Omental fat pad (tissue), 3 donors: ENCODE measurements at regions not wholly inside any gene's neighbourhood (a gene's known extent, or its start where the extent isn't known, plus 50 kb on each side); places are given as distances from the start of the nearest gene placed in this dataset.

Experiments
- ATAC-seq: fragments of 150-250 bp; one replicate; pipeline ENCODE4 v1.9.1; 2016; ENCODE audit warnings: mild to moderate bottlenecking, moderate library complexity; ENCODE audit not compliant: low FRiP score
- DNase-seq: peaks from one replicate; pipeline ENCODE4 v3.0.0-alpha.2; 2019; ENCODE audit warnings: low spot score
- TF ChIP-seq, protein P1 (sequence below), 3 donors: fragments of 450-650 bp; IDR thresholded peaks; one replicate each; pipeline ENCODE4 v1.5.1; 2016 to 2017; ENCODE audit warnings: antibody characterized with exemption in 3 of 3, mild to moderate bottlenecking in 3 of 3, moderate library complexity in 2 of 3

DNA sequence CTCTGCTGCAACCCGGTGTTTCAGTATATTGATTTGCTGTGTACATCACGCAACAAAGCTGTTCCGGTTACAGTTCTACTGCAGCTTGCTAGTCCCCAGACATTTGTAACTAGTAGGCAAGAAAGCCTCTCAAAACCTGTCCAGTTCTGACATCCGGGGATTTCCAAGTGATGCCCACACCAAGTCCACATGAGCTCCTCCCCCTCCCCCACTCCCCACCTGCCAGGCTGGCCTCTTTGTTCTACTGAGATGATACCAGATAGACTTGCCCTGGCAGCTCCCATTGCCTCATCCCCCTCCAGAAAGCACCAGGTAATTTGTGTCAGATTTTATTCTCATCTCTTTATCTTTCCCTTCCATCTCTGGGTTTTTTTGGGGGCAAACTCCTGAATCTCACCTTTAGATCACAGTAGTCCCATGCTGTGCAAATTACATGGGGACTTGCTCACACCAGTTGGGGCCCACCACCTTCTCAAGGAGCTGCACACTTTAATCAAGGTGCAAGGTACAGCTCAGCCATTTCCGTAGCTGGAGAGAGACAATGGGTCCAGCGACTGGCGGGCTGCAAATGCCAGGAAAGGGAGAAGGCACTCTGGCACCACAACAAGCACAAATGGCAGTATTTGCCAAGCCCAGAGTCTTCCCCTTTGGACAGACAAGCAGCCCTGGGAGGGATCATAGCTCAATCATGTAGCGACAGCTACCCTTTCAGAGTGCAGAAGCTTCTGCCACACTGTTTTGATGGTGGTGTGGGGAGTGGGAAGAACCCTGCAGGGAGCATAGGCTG is 183.1 kb downstream of the CYLD start:
- ATAC-seq (no peak), DNase-seq (no peak)
- TF ChIP-seq, protein P1, sequence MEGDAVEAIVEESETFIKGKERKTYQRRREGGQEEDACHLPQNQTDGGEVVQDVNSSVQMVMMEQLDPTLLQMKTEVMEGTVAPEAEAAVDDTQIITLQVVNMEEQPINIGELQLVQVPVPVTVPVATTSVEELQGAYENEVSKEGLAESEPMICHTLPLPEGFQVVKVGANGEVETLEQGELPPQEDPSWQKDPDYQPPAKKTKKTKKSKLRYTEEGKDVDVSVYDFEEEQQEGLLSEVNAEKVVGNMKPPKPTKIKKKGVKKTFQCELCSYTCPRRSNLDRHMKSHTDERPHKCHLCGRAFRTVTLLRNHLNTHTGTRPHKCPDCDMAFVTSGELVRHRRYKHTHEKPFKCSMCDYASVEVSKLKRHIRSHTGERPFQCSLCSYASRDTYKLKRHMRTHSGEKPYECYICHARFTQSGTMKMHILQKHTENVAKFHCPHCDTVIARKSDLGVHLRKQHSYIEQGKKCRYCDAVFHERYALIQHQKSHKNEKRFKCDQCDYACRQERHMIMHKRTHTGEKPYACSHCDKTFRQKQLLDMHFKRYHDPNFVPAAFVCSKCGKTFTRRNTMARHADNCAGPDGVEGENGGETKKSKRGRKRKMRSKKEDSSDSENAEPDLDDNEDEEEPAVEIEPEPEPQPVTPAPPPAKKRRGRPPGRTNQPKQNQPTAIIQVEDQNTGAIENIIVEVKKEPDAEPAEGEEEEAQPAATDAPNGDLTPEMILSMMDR (IDR thresholded peaks at IDR 0.05) = no peak

DNA sequence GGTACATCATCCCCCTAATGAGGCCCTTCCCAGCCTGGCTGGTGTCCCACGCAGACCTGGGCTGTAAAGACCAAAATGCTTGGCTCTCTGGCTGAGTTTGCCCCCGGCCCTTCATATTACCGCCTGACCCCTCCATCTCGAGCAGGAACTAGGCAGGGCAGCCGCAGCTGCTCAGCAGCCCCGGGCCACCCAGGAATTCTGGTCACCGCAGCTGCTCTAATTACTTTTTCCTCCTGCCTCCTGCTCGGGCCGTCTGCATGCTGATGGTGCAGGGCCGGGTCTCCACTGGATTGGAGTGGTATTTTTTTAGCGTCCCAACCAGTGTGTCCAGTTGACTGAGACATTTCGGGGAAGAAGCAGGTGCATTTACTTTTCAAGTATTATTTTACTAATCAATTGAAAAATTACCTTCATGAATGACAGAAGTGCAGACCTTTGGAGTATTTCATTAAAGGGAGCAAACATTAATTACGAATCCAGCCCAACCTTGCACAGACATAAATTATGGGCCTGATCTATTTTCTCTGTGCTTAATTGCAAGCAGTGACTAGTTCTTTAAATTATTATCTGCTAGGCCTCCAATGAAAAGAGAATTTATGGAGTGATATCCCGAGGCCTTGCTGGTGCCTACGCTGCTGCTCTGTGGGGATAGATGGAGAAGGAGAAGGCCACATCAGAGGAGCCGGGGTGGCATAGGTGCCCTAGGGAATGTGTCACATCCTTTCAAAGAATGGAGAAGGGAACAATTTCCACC is 176.2 kb downstream of the CYLD start:
- no peak for DNase-seq
- TF ChIP-seq, protein P1 (IDR thresholded peaks at IDR 0.05) = no peak
- ATAC-seq = no peak

DNA sequence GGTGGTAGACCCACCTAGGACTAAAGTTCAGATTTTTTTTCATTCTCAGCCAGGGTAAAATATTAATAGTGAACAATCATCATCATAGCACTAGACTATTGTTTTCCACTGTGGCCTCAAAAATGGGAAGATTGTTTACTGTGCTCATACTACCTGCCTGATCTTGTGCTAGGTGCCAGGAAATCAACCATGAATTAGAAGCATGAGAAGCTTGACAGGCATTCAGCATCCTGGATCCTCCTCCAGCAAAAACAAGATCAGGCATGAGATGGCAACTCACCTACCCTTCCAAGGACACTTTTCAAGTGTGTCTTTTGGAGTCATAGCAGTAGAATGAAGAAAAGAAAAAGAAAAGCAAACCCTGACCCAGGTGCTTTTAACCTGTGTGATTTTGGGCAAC is 174.2 kb downstream of the CYLD start:
- TF ChIP-seq, protein P1 (IDR thresholded peaks at IDR 0.05) = no peak
- ATAC-seq = no peak
- no peak for DNase-seq

DNA sequence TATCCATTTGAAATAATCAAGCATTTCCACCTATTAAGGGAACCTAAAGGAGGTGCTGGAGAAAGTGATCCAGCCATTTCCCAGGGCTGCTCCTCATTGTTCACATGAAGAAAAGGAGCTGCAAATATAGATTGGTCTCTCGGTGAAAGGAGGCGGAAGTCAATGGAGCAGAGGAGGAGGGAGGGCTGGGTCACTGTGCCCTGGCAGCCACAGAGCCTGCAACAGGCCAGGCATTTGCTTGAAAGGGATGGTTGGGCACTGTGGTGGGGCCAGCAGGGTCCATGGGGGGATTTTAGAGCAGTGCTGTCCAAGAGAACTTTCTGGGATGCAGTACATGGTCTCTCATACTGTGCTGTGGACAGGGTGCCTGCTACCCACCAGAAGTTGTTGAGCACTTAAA is 173.2 kb downstream of the CYLD start:
- TF ChIP-seq, protein P1 (IDR thresholded peaks at IDR 0.05) = no peak
- ATAC-seq = no peak
- DNase-seq = no peak

DNA sequence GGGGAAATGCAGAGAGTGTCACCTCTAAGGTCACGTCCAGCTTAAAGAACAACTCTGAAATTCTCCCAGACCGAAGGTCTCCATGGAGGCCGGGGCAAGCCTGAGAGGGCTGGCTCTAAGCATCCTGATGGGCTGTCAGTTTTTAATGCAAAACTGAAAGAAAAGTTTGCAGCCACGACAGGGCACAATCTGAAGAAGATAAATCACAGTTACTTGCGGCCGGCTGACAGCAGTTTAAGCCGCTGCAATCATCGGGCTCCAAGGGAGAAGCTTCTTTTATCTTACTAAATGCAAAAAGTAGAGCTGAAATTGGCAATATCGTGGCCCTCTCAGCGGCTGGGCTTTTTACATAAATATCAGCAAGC is 168.8 kb downstream of the CYLD start:
- TF ChIP-seq, protein P1 (IDR thresholded peaks at IDR 0.05) = no peak
- DNase-seq = no peak
- ATAC-seq = no peak

DNA sequence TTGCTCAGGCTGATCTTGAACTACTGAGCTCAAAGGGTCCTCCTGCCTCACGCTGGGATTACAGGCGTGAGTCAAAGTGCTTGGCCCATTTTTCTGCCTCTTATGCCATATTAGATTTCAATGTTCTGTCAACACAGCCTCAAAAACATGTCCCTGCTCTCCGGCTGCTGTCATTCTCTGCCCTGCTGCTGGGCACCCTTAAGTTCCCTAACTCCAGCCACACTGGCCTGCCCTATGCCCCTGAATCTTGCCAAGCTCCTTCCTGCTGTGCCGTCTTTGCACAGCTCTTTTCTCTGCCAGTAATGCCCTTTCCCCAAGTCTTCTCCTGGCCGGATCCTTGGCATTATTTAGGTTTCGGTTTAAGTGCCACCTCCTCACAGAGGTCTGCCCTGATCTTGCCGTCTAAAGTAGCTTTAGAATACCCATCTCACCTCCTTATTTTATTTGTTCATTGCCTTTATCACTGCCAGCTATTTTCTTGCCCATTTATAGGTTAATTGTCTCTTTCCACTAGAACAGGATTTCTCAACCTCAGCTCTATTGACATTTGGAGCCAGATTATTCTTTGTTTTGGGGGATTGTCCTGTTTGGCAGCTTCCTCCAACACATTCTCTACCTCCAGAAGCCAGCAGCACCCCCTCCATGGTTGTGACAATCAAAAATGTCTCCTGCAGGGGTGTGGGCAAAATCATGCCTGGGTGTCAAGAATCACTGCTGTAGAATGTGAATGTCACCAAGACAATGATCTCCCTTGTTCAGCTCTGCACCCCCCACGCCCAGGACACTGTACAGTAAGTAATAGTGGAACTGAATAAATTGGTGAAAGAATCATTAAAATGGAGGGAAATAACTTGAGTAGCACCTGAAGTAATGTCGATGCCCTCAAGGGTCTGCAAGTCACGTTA is 168.2 kb downstream of the CYLD start:
- no peak for DNase-seq
- TF ChIP-seq, protein P1 (IDR thresholded peaks at IDR 0.05) = no peak
- no peak for ATAC-seq
